B cell (primary cell): ENCODE measurements at regions not wholly inside any gene's neighbourhood (a gene's known extent, or its start where the extent isn't known, plus 50 kb on each side); places are given as distances from the start of the nearest gene placed in this dataset.

Source experiments
- EZH2 ChIP-seq: IDR thresholded peaks from 2 replicates; pipeline ENCODE4 v1.6.1; 2012; ENCODE audit warnings: borderline replicate concordance, low read depth, mild to moderate bottlenecking, moderate library complexity, low read length; ENCODE audit not compliant: insufficient read depth, poor library complexity, severe bottlenecking
- TF ChIP-seq, protein P1 (sequence below): fragments of 200-600 bp; IDR thresholded peaks from one replicate; pipeline ENCODE4 v1.8.0; 2022; ENCODE audit warnings: antibody characterized with exemption, mild to moderate bottlenecking

DNA sequence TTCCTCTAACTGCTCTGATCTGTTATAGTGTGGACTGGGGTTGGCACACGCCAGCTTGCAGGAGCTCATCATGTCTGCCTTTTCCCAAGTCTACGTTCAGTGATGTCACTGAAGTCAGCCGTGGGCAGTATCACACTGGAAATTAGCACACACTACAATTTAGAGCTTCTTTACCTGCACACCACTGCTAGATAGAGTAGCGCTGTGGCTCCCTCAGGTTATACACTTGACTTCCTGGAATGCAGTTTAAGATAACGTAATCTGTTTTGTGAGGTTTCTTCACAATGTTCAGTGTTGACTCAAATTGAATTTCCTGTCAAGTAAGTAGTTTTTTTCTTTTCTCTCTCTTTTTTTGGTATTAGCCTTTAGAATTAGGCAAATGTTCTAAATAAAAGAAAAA is 487.2 kb downstream of the DCDC2C start:
- no peak for TF ChIP-seq EZH2
- TF ChIP-seq, protein P1, sequence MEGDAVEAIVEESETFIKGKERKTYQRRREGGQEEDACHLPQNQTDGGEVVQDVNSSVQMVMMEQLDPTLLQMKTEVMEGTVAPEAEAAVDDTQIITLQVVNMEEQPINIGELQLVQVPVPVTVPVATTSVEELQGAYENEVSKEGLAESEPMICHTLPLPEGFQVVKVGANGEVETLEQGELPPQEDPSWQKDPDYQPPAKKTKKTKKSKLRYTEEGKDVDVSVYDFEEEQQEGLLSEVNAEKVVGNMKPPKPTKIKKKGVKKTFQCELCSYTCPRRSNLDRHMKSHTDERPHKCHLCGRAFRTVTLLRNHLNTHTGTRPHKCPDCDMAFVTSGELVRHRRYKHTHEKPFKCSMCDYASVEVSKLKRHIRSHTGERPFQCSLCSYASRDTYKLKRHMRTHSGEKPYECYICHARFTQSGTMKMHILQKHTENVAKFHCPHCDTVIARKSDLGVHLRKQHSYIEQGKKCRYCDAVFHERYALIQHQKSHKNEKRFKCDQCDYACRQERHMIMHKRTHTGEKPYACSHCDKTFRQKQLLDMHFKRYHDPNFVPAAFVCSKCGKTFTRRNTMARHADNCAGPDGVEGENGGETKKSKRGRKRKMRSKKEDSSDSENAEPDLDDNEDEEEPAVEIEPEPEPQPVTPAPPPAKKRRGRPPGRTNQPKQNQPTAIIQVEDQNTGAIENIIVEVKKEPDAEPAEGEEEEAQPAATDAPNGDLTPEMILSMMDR = no peak
